HG03354 (cell line): ENCODE measurements at regions not wholly inside any gene's neighbourhood (a gene's known extent, or its start where the extent isn't known, plus 50 kb on each side); places are given as distances from the start of the nearest gene placed in this dataset.
"Not testable (repeated sequence)": the region's sequence is repeated elsewhere in the genome, so short reads cannot be mapped to it uniquely, and the experiment has no call there.

Experiments
- ATAC-seq: cut with Tn5 transposase; IDR thresholded peaks from one replicate; pipeline ENCODE4 v1.9.1; 2021; ENCODE audit warnings: mild to moderate bottlenecking; ENCODE audit not compliant: unreplicated experiment, poor library complexity, severe bottlenecking

DNA sequence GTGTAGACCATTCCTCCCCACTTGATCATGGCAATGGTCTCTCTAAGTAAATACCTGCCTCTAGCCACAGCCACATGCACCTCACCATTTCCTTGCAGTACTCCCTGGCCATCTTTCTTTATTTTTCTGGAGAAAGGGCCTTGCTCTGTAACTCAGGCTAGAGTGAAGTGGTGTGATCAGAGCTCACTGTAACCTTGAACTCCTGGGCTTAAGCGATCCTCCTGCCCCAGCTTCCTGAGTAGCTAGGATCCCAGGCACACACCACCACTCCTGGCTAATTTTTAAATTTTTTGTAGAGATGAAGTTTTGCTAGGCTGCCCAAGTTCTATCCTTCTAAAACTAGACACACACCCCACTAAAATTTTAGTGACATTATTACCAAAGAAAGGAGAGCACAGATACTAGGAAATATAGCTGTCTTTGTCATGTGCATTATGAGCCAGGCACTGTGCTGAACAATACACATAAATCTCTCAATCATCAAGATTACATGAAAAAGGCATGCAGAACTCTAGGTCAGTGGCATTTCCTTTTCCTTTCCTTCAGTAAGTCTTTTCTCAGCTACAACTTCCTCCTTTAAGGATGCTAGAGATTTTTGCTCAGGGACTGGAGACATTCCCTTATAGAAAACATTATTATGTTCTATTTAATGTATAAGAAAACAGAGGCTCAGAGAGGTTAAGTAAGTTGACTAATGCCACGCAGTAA is 95.0 kb upstream of the SERBP1 start:
- ATAC-seq = no peak

DNA sequence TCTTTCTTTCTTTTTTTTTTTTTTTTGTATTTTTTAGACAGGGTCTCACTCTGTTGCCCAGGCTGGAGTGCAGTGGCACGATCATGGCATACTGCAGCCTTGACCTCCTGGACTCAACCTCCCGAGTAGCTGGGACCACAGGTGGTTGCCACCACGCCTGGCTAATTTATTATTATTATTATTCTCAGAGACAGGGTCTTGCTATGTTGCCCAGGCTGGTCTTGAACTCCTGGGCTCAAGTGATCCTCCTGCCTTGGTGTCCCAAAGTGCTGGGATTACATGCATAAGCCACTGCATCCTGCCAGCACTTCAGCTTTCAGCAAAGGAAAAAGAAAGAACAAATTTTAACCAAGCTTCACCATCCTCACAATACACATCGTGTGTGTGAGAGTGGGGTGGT is 97.9 kb upstream of the SERBP1 start:
- no peak for ATAC-seq

DNA sequence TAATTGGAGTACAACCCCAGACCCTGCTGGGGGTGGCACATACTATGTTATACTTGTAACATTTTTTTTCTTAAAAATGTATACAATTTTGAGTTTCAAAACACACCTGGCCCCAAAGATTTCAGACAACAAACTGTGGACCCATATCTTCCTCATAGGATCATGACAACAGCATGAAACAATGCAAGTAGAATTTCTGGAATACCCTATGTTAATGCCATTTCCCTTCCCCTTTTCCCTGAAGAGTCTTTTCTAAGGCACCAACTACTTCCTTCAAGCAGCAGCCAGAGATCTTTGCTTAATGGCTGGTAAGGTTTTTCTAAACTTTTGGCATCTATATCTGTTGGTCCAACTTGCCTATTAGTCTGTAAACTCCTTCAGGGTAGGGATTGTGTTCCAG is 99.9 kb upstream of the SERBP1 start:
- no peak for ATAC-seq

DNA sequence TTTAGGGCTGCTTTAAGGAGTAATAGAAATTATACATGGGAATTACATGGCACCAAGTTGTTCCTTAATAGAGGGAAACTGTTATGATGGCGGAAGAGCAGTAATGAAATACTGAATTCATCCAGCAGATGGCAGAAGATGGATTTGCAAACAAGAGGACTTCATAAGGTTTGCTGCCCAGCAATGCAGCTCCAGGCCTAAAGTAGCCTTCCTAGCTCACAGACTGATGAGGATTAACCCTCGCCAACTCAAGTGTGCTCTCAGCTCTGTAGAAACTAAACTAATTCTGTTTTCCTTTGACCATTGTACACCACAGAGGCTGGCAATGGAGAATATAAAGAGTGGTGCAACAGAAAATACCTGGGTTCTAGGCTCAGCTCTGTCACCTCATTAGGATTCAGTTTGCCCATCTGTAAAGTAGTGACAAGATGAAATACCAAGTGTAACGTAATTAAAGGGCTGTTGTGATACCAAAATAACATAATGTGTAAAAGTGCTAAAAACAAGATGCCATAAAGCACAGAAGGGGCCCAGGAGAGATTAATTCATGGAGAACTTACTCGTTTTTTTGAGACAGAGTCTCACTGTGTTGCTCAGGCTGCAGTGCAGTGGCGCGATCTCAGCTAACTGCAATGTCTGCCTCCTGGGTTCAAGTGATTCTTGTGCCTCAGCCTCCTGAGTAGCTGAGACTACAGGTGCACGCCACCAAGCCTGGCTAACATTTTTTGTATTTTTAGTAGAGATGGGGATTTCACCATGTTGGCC is 102.4 kb upstream of the SERBP1 start:
- peak; percentile 67 for ATAC-seq

DNA sequence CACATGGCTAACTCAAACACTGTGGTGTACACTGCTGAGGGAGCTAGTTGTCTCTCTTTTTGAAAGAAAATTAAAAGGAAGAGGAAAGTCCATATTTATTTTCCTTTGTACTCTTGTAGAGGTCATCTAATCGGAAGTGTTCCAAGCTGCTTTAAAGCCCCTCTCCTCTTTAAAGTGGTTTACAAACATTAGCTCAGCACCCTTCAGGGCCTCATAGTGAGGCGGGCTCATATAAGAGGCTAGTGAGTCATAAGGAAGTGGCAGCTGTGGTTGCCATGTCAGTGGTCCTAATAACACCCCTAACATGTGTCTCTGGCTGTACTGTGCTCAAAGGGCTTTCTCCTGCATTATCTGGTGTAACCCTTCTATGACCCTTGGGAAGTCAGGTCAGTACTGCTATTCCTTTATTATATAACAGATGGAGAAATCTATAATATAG is 104.4 kb upstream of the SERBP1 start:
- ATAC-seq = no peak

DNA sequence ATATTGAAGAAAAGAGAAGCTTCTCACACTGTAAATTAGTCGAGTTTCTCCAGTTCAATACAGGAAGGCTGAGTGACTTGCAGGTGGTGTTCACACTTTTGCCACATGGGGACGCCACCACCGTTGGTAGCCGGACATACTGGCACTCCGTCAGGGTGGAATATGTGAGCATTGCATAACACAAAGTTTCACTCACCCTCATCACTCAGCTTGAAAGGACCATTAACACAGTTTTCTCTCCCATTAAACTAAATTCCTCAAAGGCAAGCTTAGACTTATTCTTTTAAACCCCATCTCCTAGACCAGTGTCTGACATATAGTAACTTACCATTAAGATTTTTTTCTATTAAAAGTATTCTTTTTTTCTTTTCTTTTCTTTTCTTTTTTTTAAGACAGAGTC is 105.3 kb upstream of the SERBP1 start:
- peak; percentile 88 for ATAC-seq

DNA sequence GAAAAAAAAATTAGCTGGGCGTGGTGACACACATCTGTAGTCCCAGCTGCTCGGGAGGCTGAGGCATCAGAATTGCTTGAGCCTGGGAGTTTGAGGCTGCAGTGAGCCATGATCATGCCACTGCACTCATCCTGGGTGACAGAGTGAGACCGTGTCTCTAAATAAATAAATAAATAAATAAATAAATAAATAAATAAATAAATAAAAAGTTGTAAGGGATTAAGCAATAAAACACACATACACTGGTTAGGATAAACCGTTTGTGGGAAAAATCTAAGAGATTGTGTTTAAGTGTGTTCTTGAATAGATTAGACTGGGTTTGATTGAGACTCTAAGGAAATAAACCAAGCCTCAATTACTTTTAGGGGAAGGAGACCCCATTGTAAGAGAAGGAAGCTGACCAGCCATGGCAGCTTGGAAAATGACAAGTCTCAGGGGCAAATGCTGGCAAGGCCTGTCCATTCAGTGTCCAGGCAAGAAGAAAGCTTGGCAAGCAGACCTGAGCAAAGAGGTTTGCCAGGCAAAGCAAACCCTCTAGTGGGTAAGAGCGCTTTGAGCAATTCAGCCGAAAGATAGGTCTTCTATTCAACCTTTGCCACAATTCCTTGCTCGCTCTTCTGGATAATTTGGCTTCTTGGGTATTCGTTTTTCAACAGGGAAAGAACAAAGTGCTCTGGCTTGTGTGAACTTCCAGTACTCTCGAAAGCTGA is 106.9 kb upstream of the SERBP1 start:
- ATAC-seq = no peak

DNA sequence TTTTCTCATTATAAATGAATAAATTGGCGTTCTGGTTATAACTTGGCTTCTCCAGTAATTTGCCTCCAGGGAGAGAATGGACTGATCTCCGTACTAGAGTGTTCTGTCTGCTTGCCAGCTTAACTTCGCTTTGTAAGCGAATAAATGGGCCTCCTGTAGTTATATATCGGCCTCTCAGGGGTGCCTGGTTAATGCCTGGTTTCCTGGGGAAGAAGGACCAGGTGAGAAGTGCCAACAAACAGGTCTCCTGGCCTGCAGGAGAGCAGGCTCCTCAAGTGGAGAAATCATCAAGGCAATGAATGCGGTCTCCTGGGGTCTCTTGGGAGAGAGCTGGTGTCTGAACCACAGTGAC is 107.4 kb upstream of the SERBP1 start:
- no peak for ATAC-seq

DNA sequence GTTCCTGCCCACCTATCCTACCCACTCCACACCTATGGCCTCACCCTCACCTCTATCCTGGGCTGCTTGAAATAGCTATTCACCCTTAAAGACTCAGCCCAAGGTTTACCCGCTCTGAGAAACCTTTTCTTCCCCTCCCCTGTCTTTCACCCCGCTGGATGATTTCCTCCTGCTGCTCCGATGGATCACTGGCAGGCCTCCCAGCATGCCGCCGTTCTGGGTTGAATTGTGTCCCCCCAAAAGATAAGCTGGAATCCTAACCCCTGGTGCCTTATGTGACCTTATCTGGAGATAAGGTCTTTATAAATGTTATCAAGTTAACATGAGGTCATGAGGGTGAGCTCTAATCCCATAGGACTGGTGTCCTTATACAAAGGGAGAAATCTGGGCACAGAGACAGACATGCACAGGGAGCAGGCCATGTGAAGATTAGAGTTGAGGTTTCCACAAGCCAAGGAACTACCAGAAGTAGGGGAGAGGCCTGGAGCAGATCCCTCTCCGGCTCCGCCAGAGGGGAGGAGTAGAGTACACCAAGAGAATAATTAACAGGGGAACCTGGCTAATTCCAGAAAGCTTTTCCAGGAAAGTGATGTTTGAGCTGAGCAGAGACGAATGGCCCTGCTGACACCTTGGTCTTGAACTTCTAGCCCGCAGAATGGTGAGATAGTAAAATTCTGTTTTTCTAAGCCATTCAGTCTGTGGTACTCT is 110.0 kb upstream of the SERBP1 start:
- ATAC-seq = no peak

DNA sequence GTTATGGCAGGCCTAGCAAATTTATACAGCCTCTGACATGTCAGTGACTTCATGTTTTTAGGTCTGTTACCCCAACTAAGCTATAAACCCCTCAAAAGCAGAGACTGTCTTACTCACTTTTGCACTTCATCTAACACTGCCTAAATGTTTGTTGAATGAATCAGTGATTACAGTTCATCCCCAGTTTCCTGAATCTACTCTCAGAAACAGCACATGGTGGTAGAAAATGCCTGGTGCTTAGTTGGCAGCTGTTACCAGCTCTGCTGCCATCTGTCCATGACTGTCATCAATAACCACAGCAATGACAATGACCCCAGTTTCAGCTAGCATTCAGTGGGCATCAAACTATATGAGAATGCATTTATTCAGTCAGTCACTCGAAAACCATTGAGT is 110.5 kb upstream of the SERBP1 start:
- no peak for ATAC-seq

DNA sequence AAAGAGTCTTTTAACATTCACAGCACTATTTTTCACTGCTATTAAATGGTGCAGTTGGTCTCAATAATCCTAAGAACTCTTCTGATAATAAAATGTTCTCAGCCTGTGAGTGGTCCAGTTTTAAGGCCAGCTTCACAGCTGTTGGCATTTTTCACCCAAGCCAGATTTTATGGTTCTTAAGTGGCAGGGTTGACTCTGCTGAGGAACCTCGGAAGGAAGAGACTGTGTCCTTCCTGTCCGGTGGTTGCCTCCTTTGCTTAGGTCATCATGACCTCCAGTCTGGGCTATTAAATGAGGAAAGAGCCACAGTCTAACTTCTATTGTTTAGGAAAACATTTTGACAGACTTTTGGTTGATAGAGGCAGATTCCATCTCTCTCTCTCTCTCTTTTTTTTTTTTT is 112.5 kb upstream of the SERBP1 start:
- no peak for ATAC-seq

DNA sequence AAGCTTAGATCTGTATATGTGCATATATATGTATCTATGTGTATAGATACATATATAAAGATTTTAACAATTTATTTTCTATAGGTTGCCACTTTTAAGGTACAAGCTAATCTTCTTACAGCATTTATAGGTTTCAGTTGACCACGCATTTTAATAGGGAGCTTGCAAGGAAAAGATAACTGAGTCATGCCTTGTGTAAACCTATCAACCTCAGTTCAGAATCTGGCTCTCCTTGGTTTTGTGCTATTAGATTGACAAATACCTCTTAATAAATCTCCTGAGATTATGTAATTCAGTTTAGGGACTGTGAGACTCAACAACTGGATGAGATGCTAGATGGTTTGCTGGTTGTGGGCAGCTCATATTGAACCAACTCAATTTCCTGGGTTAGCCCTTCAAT is 114.7 kb upstream of the SERBP1 start:
- ATAC-seq = no peak

DNA sequence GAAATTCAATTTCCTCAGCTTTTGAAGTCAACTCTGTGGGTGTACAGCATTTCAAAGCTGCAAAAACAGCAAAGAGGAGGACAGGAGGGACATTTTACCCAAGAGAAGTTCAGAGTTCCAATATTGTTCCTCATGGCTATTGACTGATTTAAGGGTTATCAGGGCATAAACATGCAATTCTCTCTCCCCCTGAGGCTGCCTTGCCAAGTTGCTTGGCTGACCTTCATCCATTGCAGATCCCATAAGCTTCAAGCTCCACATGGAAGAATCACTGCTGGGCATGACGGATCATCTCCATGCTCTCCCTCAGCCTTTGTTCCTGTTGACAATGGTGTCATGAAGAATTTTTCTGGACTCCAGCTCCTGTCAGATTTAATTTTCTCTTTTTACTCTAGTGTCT is 115.2 kb upstream of the SERBP1 start:
- ATAC-seq = no peak

DNA sequence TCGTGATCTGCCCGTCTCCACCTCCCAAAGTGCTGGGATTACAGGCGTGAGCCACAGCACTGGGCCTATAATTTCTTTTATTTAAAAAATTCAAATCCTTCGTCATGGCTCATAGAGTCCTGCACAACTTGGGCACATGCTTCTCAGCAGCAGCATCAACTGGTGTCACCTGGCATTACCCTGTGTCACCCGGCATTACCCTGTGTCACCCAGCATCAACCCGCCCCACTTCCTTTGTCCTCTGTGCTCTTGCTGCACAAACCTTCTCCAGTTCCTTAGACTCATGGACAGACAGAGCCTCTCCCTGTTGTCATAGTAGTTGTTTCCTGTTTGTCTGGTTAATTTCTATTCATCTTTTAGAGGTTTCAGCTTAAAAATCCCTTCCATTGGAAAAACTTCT is 121.2 kb upstream of the SERBP1 start:
- no peak for ATAC-seq

DNA sequence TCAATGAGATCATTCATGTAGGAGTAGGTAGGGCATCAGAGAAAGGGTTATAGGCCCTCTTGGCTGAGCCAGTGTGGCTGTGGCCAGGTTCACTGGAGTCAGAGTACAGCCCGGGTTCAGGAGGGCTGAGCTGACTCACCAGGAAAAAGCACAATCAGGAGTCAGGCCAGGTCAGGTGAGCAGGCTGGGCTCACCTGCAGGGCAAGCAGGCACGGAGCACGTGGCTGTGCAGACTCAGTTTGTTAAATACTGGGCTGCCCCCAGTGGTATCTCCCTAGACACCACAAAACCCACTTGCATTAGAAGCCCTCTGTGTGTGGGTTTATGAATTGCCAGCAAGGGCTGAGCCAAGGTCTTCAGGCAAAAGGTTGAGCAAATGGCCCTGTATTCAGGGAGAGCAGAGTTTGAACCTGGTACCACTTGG is 122.1 kb upstream of the SERBP1 start:
- ATAC-seq = no peak

DNA sequence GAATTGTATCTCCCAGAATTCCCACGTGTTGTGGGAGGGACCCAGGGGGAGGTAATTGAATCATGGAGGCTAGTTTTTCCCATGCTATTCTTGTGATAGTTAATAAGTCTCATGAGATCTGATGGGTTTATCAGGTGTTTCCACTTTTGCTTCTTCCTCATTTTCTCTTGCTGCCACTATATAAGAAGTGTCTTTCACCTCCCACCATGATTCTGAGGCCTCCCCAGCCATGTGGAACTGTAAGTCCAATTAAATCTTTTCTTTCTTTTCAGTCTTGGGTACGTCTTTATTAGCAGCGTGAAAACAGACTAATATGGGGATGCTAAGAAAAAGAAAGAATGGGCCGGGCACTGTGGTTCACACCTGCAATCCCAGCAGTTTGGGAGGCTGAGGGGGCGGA is 124.0 kb upstream of the SERBP1 start:
- not testable (repeated sequence) for ATAC-seq

DNA sequence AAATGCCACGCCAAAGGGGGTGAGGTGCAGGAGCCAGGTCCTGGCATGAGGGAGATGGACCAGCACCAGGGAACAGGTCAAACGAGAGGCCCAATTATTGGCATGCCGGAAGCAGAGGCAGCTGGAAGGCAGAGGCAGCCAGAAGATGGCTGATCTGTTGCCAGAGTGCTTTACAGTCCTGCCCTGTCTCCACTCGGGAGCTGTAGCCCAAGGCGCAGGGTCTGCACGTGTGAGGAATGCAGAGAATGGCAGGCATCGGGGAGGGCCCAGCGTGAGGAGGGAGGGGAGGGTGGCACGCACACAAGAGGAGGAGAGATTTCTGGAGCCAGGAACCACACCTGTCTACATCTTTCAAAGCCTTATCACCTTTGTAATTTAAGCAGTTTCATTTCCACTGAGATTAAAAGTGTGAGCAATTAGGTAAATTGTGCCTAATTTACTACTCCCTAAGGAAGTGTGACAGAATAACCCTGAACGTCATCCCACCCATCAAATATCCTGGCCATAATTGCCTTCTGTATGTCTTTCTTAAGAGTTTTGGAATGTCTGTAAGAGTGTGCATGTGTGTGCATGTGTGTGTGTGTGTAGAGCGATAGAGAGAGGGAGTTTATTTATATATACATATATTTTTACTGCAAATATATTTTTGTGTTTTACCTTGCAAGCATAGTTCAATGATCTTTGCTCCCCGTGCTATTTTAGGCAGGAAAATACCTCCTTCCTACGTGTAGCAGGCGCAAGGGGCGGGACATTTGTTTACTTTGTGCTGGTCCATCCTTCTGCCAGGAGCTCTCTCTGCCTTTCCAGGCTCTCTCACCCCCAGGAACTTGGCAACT is 125.5 kb upstream of the SERBP1 start:
- ATAC-seq = no peak

DNA sequence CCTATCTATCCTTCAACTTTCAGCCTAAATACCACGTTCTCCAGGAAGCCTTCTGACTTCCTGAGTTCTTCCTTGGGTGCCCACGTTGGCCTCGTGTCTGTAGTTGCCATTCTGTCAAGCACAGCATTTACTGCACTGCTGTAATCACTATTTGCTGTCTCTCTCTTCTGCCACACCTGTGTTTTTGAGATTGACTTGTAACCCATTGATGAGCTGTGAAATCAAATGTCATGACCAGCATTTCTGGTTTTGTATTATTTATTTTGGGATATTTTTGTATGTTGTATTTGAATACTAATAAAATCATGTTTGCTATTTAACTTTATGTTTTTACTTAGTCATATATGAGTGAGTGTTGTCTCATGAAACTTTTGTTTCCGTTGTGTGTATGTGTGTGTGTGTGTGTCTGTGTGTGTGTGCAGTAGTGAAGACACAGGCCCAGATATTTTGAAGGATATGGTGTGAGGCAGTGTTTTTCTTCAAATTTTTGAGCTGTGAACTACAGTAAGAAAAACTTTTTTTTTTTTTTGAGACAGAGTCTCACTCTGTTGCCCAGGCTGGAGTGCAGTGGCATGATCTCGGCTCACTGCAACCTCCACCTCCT is 126.2 kb upstream of the SERBP1 start:
- ATAC-seq = no peak
